ENCODE measurements at regions not wholly inside any gene's neighbourhood (a gene's known extent, or its start where the extent isn't known, plus 50 kb on each side); places are given as distances from the start of the nearest gene placed in this dataset.
"Not testable (repeated sequence)": the region's sequence is repeated elsewhere in the genome, so short reads cannot be mapped to it uniquely, and the experiment has no call there.

- DNase-seq (ENCODE audit: low read depth in 4 of 4, low spot score in 3 of 4), result no peak
Observed at GRCh38 chr2:2660789-2661355, 329.8 kb upstream of the MYT1L start.

DNA sequence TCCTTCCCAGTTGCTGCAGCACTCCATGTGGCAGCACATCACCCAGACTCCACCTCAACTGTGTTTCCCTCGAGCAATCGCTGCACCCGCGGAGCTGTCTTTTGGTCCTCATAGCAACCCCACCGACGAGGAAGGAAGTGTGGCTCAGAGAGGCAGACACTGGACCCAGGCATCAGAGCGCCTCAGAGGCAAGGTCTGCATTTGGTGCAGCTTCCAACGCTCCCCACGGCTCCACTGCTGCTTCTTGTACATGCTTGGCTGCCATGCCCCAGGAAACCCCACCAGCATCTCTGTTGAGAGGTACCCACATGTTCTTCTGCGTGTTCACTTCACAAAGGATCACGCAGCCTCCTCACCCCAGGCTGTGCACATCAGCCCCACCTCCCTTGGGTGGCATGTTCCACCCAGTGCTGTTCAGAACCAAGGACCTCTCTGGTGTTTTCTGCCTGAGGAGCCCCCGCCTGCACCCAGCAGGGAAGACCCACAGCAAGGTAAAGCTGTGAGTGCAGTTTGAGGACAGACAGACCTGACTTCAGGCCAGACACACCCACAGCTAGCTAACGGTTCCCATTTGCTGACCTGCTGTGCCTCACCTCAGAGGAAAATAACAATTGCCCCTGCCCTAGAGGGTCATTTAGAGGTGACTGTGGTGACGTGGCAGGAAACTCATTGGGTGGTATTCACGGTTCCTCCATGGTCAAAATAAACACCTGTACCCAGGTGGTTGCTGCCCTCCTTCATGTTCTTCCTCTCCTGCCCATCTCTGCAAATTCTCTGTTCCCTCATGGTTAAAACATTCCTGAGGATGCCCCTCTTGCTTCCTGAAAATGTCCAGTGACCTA lies 326.3 kb upstream of the MYT1L start:
- DNase-seq (ENCODE audit: low read depth in 4 of 4, low spot score in 3 of 4), result no peak

DNA sequence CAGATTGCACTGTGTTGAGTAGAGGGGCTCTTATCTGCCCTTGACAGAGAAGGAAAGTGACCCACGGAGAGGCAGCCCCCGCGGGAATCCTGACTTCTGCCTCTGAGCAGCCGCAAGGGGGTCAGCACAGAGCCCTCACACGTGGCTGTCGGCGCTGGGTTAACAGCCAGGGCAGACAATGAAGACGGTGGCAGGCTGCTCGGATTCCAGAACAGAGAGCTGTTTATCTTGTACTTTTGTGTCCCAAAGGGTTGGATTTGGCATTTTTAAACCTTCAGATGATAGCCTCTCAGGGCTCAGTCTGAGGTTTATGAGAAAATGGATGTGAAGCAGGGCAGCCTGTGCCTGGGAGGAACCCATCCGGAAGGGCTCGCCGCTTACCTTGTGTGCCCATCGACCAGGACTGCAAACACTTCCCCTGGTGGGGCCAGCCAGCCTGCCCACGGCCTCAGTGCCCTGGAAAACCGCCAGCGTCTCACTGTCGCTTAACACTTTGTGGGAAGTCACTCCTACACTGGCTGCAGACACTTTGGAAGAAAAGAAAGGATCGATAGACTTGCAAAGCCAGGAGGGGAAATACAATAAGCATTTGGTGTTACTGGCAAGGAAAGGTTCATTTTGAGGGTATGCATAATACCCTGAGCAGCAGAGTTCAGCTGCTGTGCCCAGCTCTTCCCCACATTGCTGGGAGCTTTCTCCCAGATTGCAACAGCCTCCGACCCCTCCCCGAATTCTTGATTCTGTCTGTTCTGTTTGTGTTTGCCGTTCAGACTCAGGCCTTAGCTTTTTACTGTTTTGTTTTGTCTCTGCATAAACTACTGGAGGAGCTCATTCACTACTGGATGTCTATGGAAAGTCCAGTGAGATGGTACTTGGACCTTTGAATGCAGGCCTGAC lies 325.3 kb upstream of the MYT1L start:
- no peak for DNase-seq (ENCODE audit: low read depth in 4 of 4, low spot score in 3 of 4)

GRCh38 chr2:2655453-2656114 lies 324.5 kb upstream of the MYT1L start:
- no peak for DNase-seq (ENCODE audit: low read depth in 4 of 4, low spot score in 3 of 4)

- DNase-seq (ENCODE audit: low read depth in 4 of 4, low spot score in 3 of 4), result no peak
Observed at GRCh38 chr2:2653231-2653630, 322.2 kb upstream of the MYT1L start.

- DNase-seq (ENCODE audit: low read depth in 4 of 4, low spot score in 3 of 4), result no peak
Observed at GRCh38 chr2:2650608-2651375, 319.7 kb upstream of the MYT1L start.

- DNase-seq (ENCODE audit: low read depth in 4 of 4, low spot score in 3 of 4), result no peak
Observed at GRCh38 chr2:2649109-2650072, 318.3 kb upstream of the MYT1L start.

DNA sequence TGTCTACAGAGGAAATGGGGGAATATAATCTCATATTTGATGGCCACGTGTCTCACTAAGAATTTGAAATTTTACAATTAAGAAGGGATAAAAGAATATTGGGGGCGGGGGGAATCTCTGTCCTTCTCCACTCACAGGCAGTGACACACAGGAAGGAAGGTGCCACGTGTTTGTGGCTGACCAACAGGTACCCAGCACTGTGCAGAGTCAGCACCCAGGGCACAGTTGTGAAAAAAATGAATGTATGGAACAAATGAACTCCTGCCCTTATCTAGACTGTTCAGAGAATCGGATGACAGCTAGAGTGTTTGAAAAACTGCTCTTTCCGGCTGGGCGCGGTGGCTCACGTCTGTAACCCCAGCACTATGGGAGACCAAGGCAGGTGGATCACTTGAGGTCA lies 317.0 kb upstream of the MYT1L start:
- DNase-seq (ENCODE audit: low read depth in 4 of 4, low spot score in 3 of 4), result no peak

GRCh38 chr2:2647141-2647541 lies 316.1 kb upstream of the MYT1L start:
- no peak for DNase-seq (ENCODE audit: low read depth in 4 of 4, low spot score in 3 of 4)

- DNase-seq (ENCODE audit: low read depth in 4 of 4, low spot score in 3 of 4), result no peak
Observed at GRCh38 chr2:2646433-2647051, 315.5 kb upstream of the MYT1L start.

DNA sequence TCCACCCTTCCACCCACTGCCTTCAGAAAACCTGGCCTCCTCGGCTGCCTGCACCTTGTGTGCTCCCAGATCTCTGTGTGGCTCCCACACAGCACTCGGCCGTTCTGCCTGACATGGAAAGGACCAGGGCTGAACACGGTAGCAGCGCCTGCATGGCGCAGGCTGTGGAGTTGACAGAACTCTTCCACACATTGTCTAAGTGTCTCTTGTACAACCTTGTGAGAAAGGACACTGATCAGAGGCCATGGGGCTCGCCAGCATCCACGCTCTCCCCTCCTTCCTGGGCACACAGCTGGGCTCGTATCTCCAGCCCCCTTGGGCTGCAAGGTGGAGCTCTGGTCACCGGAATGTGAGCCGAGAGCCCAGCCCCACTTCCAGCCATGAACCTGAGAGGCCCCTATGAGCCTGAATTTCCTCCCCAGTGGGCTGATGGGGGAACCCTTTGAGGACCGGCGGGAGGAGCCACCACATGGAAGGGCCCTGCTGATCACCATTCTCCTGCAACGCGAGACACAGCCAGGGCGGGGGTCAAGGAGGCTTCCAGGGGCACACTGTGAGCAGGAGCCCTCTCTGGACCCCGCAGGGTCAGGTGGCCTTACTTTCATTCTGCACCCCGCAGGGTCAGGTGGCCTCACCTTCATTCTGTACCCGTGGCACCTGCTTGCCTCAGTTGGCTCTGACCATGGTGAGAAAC lies 314.2 kb upstream of the MYT1L start:
- no peak for DNase-seq (ENCODE audit: low read depth in 4 of 4, low spot score in 3 of 4)

GRCh38 chr2:2644751-2645150 lies 313.7 kb upstream of the MYT1L start:
- not testable (repeated sequence) for DNase-seq (ENCODE audit: low read depth in 4 of 4, low spot score in 3 of 4)

DNA sequence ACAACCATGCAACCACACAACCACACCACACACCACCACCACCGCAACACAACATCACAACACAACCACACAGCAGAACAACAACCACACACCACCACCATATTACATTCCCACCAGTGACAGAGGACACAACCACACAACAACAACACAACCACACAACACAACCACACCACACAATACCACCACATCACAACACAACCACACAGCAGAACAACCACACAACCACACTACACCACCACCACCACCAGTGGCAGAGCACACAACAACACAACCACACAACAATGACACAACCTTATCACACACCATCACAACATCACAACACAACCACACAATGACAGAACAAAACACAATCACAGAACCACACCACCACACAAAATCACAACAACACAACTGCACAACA lies 313.0 kb upstream of the MYT1L start:
- DNase-seq (ENCODE audit: low read depth in 4 of 4, low spot score in 3 of 4), result no peak

- DNase-seq (ENCODE audit: low read depth in 4 of 4, low spot score in 3 of 4), result no peak
Observed at GRCh38 chr2:2642906-2643890, 312.1 kb upstream of the MYT1L start.

DNA sequence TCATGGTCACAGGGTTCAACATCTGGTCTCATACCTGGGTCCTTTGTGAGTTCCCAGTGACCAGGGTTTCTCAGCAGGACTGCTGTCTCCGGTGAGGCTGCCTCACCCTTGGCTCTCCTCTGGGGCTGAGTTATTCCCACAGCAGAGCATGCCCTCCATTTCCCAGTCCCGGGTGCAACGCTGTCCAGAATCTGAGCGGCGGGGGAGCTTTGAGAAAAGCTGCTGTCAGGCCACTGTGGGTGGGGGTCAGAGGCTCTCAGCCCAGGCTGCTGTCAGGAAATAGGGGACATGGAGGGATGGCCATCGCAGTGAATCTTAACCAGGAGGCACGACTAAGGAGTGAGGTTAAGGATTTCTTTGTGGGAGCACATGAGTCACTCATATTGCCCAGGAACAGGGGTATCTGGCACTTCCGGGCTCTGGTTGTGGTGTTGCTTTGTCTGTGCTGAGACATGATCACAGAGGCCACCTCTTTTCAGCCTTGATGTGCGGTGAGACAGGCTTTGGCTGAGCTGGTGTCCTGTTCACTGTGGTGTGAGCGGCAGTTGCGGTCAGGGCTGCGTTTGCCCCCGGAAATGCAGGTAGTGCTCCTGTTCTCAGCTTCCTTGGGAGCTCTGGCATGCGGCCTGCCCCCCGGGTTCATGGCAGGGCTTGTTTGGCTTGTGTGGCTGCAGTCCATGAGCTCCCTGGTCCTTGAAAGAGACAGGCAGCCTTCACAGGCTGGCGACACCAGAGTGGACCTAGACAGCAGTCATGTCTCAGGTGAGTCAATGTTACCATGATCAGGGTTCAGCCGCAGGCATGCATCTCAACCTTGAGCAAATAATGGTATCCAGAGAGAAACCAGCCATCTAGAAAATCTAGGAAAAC lies 310.7 kb upstream of the MYT1L start:
- DNase-seq (ENCODE audit: low read depth in 4 of 4, low spot score in 3 of 4), result no peak

- DNase-seq (ENCODE audit: low read depth in 4 of 4, low spot score in 3 of 4), result no peak
Observed at GRCh38 chr2:2640818-2641217, 309.7 kb upstream of the MYT1L start.

Data from right renal pelvis (tissue), 4 donors.